B cell (primary cell): ENCODE measurements at regions not wholly inside any gene's neighbourhood (a gene's known extent, or its start where the extent isn't known, plus 50 kb on each side); places are given as distances from the start of the nearest gene placed in this dataset.

Source experiments
- ATAC-seq: fragments of 200-7000 bp; cut with Tn5 transposase; one replicate; pipeline ENCODE4 v1.10.0; 2021; ENCODE audit warnings: low read depth, mild to moderate bottlenecking, moderate number of reproducible peaks, moderate library complexity
- CTCF ChIA-PET: fragments of 350-600 bp; sonication (Branson Sonifier 250); formaldehyde crosslinking; loops from one replicate; lab custom pipeline; 2021; ENCODE audit warnings: antibody characterized with exemption, inconsistent platforms; lab: Charles Lee
- POLR2A ChIA-PET: fragments of 350-600 bp; sonication (Branson Sonifier 250); formaldehyde crosslinking; loops from one replicate; lab custom pipeline; 2021; ENCODE audit warnings: antibody characterized with exemption; lab: Charles Lee
- DNase-seq: peaks from one replicate; pipeline ENCODE4 v3.0.0; 2013
- H2AFZ ChIP-seq: 2 replicates; pipeline ENCODE4 v1.6.1; 2012; ENCODE audit warnings: mild to moderate bottlenecking, low read depth, low read length; ENCODE audit not compliant: insufficient read depth, poor library complexity, severe bottlenecking
- H3K27ac ChIP-seq, 2 donors: 1 replicate in 1 of 2; 2 replicates in 1 of 2; pipeline ENCODE4 v1.5.1; 2012 to 2013; ENCODE audit warnings: low read length in 2 of 2, mild to moderate bottlenecking in 2 of 2, moderate library complexity in 1 of 2
- H3K27me3 ChIP-seq, 4 experiments: fragments of 200-600 bp in 1 of 4; sonication (generic) in 1 of 4; replicated peaks in 1 of 4; 1 replicate in 2 of 4; 2 replicates in 2 of 4; pipeline versions ENCODE4 v1.6.1 to v1.7.0; 2013 to 2016; ENCODE audit warnings: low read length in 3 of 4, mild to moderate bottlenecking in 2 of 4, mixed read lengths in 1 of 4, moderate library complexity in 1 of 4; ENCODE audit not compliant: insufficient read depth in 4 of 4, control insufficient read depth in 3 of 4; ENCODE audit errors: control extremely low read depth in 1 of 4
- H3K36me3 ChIP-seq, 2 experiments: replicated peaks in 1 of 2; 1 replicate in 1 of 2; 2 replicates in 1 of 2; pipeline versions ENCODE4 v1.6.1 to v1.7.1; 2013; ENCODE audit warnings: low read length in 1 of 2; ENCODE audit not compliant: insufficient read depth in 2 of 2, control insufficient read depth in 1 of 2; ENCODE audit errors: control extremely low read depth in 1 of 2, extremely low read depth in 1 of 2
- H3K4me1 ChIP-seq, 2 donors: fragments of 200-600 bp in 1 of 2; sonication (generic) in 1 of 2; 1 replicate in 1 of 2; 2 replicates in 1 of 2; pipeline versions ENCODE4 v1.5.1 to v1.6.1; 2013 to 2017; ENCODE audit warnings: low read length in 2 of 2; ENCODE audit not compliant: control insufficient read depth in 2 of 2, insufficient read depth in 2 of 2
- H3K4me2 ChIP-seq: replicated peaks from 2 replicates; pipeline ENCODE3; 2012; ENCODE audit warnings: mild to moderate bottlenecking, low read depth, low read length; ENCODE audit not compliant: poor library complexity, severe bottlenecking
- H3K4me3 ChIP-seq, 5 experiments: fragments of 200-600 bp in 1 of 5; sonication (generic) in 1 of 5; 1 replicate in 3 of 5; 2 replicates in 2 of 5; pipeline versions ENCODE4 v1.5.1 to v1.7.0; 2011 to 2016; ENCODE audit warnings: low read length in 4 of 5, mild to moderate bottlenecking in 4 of 5, low read depth in 2 of 5, control low read depth in 1 of 5, moderate library complexity in 1 of 5; ENCODE audit not compliant: insufficient read depth in 1 of 5; ENCODE audit errors: control extremely low read depth in 1 of 5, extremely low read depth in 1 of 5
- H3K79me2 ChIP-seq: fragments of 200-600 bp; sonication (generic); one replicate; pipeline ENCODE4 v1.6.0; 2016; ENCODE audit warnings: low read length; ENCODE audit not compliant: control insufficient read depth, insufficient read depth
- H3K9ac ChIP-seq: fragments of 200-600 bp; sonication (generic); 2 replicates; pipeline ENCODE4 v1.6.1; 2017; ENCODE audit warnings: mild to moderate bottlenecking, low read length, moderate library complexity
- H3K9me3 ChIP-seq, 3 donors: one replicate each; pipeline versions ENCODE4 v1.6.1 to v1.7.1; 2013; ENCODE audit warnings: low read length in 2 of 3; ENCODE audit not compliant: control insufficient read depth in 2 of 3, insufficient read depth in 1 of 3; ENCODE audit errors: control extremely low read depth in 1 of 3
- H4K20me1 ChIP-seq: 2 replicates; pipeline ENCODE4 v1.6.0; 2012; ENCODE audit warnings: mild to moderate bottlenecking, low read length; ENCODE audit not compliant: insufficient read depth, control insufficient read depth, poor library complexity, severe bottlenecking
- H3K27ac Mint-ChIP-seq: one replicate; pipeline ENCODE4 v1.8.0; 2021; ENCODE audit warnings: mixed read lengths
- H3K27me3 Mint-ChIP-seq: one replicate; pipeline ENCODE4 v1.8.0; 2021; ENCODE audit warnings: mixed read lengths
- H3K4me1 Mint-ChIP-seq: one replicate; pipeline ENCODE4 v1.8.0; 2021; ENCODE audit warnings: mixed read lengths
- H3K4me3 Mint-ChIP-seq: one replicate; pipeline ENCODE4 v1.8.0; 2021; ENCODE audit warnings: mixed read lengths
- H3K9me3 Mint-ChIP-seq: one replicate; pipeline ENCODE4 v1.8.0; 2022; ENCODE audit warnings: mixed read lengths; ENCODE audit not compliant: insufficient read depth
- EZH2 ChIP-seq: IDR thresholded peaks from 2 replicates; pipeline ENCODE4 v1.6.1; 2012; ENCODE audit warnings: borderline replicate concordance, low read depth, mild to moderate bottlenecking, moderate library complexity, low read length; ENCODE audit not compliant: insufficient read depth, poor library complexity, severe bottlenecking
- WGBS: methylation state at CpG from one replicate; pipeline ENCODE4 v1.1.5; 2013; ENCODE audit warnings: missing lambda C conversion rate; ENCODE audit not compliant: insufficient coverage; 5-methylcytosine and 5-hydroxymethylcytosine counted together
- intact Hi-C: fragments of 100-400 bp; cut with micrococcal nuclease; formaldehyde crosslinking; loops from one replicate; pipeline ENCODE4 v1.10.0; 2022
- TF ChIP-seq, protein P1 (sequence below): fragments of 200-600 bp; IDR thresholded peaks from one replicate; pipeline ENCODE4 v1.8.0; 2022; ENCODE audit warnings: antibody characterized with exemption, mild to moderate bottlenecking

DNA sequence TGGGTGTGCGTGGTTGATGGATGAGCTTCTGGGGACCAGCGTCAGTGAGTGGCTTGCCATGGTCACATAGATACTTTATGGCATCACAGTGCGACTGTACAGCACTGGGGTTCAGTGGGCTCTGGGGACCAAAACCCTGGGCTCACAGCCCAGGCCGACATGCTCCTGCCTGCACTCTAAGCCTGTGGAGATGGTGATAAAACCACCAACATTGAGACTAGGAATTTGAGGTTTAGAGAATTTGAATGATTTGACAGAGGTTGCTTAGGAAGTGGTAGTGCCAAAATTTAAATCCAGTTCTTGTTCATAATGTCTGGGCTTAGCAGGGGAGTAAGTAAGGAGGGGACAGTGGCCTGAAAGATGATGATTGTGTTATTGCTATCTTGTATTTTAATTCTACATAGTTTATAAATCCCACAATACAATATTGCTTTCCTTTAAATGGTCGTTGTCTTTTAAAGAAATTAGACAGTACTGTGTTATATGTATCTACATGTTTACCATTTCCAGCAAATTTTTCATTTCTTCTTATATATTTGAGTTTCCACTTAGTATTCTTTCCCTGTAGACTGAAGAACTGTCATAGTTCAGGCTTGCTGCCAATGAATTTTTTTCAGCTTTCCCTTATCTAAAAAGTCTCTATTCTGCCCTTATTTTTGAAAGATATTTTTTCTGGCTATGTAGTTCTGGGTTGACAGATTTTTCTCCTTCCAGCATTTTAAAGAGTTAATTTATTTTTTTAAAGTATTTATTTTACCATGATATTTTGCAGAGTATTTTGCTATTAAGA, 235.4 kb upstream of the RGMA start:
- ATAC-seq (no peak), DNase-seq (no peak)
- no peaks in the 10 kb centered on the region for H3K4me1 ChIP-seq
- H3K36me3 ChIP-seq, result no peaks in the 10 kb centered on the region
- no peaks in the 10 kb centered on the region for H3K27me3 ChIP-seq
- 92% methylated on average over 4 of the region's 5 CpGs for WGBS
- no peak overlapping the region for H3K4me2 ChIP-seq
- Mint-ChIP-seq H3K27ac (no peak overlapping the region), H3K9me3 (no peaks in the 10 kb centered on the region), H3K27me3 (no peaks in the 10 kb centered on the region), H3K4me3 (no peak overlapping the region), H3K4me1 (no peaks in the 10 kb centered on the region)
- H3K9ac ChIP-seq, result no peak overlapping the region
- no peak overlapping the region for H2AFZ ChIP-seq
- no peak overlapping the region for H3K27ac ChIP-seq
- CTCF ChIA-PET, result no interaction called here
- H3K9me3 ChIP-seq, result no peaks in the 10 kb centered on the region
- TF ChIP-seq EZH2, result no peak
- TF ChIP-seq, protein P1, sequence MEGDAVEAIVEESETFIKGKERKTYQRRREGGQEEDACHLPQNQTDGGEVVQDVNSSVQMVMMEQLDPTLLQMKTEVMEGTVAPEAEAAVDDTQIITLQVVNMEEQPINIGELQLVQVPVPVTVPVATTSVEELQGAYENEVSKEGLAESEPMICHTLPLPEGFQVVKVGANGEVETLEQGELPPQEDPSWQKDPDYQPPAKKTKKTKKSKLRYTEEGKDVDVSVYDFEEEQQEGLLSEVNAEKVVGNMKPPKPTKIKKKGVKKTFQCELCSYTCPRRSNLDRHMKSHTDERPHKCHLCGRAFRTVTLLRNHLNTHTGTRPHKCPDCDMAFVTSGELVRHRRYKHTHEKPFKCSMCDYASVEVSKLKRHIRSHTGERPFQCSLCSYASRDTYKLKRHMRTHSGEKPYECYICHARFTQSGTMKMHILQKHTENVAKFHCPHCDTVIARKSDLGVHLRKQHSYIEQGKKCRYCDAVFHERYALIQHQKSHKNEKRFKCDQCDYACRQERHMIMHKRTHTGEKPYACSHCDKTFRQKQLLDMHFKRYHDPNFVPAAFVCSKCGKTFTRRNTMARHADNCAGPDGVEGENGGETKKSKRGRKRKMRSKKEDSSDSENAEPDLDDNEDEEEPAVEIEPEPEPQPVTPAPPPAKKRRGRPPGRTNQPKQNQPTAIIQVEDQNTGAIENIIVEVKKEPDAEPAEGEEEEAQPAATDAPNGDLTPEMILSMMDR, result no peak
- intact Hi-C loops, result no loop called here
- no peak overlapping the region for H3K4me3 ChIP-seq
- POLR2A ChIA-PET, result no interaction called here
- H4K20me1 ChIP-seq, result no peaks in the 10 kb centered on the region
- no peaks in the 10 kb centered on the region for H3K79me2 ChIP-seq

DNA sequence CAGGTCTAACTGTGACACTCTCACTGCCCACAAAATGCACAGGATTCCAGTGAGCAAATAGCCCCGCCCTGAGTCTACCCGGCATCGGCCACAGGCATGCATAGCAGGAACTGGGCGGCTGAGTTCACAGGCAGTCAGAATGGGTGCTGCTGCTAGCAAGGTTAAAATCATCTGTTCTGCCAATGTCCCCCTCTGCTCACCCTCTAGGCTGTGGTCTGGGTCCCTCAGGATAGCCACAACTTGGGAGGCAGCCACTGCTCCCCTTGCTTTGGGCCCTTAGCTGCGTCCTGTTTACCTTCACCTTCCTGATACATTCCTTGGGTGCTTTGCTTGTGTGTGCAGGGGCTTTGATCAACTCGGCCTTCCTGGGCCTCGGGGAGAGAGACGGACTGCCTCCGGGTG, 232.9 kb upstream of the RGMA start:
- DNase-seq (no peak), ATAC-seq (no peak)
- WGBS, result 90% methylated on average over 9 of the region's 9 CpGs
- Histone ChIP-seq H3K4me1 (no peaks in the 10 kb centered on the region), H3K36me3 (no peaks in the 10 kb centered on the region), H3K4me2 (no peak overlapping the region), H3K27ac (no peak overlapping the region), H3K9ac (no peak overlapping the region), H4K20me1 (no peaks in the 10 kb centered on the region), H3K27me3 (no peaks in the 10 kb centered on the region), H3K9me3 (no peaks in the 10 kb centered on the region), H2AFZ (no peak overlapping the region), H3K4me3 (no peak overlapping the region), H3K79me2 (no peaks in the 10 kb centered on the region)
- Mint-ChIP-seq H3K4me3 (no peak overlapping the region), H3K27me3 (no peaks in the 10 kb centered on the region), H3K4me1 (no peaks in the 10 kb centered on the region), H3K27ac (no peak overlapping the region), H3K9me3 (no peaks in the 10 kb centered on the region)
- intact Hi-C loops, result no loop called here
- ChIA-PET CTCF (no interaction called here), POLR2A (no interaction called here)
- TF ChIP-seq, protein P1, result no peak
- TF ChIP-seq EZH2, result no peak
